HCT116 (cell line): ENCODE measurements at regions not wholly inside any gene's neighbourhood (a gene's known extent, or its start where the extent isn't known, plus 50 kb on each side); places are given as distances from the start of the nearest gene placed in this dataset.

Source experiments
- CTCF ChIP-seq, 3 experiments: fragments of 200-600 bp in 1 of 3; sonication (generic) in 1 of 3; IDR thresholded peaks in 2 of 3; conservative IDR thresholded peaks in 1 of 3; 2 replicates each; pipeline ENCODE4 v1.5.1; 2012 to 2017; ENCODE audit warnings: low read depth in 2 of 3, low read length in 2 of 3, antibody characterized with exemption in 1 of 3, borderline replicate concordance in 1 of 3, control low read depth in 1 of 3, mild to moderate bottlenecking in 1 of 3, mixed read lengths in 1 of 3, mixed run types in 1 of 3, moderate library complexity in 1 of 3; ENCODE audit not compliant: insufficient read depth in 1 of 3
- EZH2 ChIP-seq: fragments of 200-600 bp; sonication (generic); IDR thresholded peaks from 2 replicates; pipeline ENCODE4 v1.6.1; 2017; ENCODE audit warnings: antibody characterized with exemption, mixed run types
- POLR2AphosphoS5 ChIP-seq: IDR thresholded peaks from 2 replicates; pipeline ENCODE4 v1.6.1; 2011; ENCODE audit warnings: mild to moderate bottlenecking, low read depth, low read length, moderate library complexity
- YY1 ChIP-seq: IDR thresholded peaks from 2 replicates; pipeline ENCODE4 v1.6.1; 2011; ENCODE audit warnings: low read length, low read depth, moderate library complexity, mild to moderate bottlenecking; ENCODE audit not compliant: insufficient replicate concordance; ENCODE audit errors: extremely low read depth
- TF ChIP-seq, protein P1 (sequence below): IDR thresholded peaks from 2 replicates; pipeline ENCODE4 v1.6.1; 2012; ENCODE audit warnings: low read depth

GRCh38 chr6:104064876-104065275, 794.8 kb downstream of the HACE1 start:
- TF ChIP-seq, protein P1, sequence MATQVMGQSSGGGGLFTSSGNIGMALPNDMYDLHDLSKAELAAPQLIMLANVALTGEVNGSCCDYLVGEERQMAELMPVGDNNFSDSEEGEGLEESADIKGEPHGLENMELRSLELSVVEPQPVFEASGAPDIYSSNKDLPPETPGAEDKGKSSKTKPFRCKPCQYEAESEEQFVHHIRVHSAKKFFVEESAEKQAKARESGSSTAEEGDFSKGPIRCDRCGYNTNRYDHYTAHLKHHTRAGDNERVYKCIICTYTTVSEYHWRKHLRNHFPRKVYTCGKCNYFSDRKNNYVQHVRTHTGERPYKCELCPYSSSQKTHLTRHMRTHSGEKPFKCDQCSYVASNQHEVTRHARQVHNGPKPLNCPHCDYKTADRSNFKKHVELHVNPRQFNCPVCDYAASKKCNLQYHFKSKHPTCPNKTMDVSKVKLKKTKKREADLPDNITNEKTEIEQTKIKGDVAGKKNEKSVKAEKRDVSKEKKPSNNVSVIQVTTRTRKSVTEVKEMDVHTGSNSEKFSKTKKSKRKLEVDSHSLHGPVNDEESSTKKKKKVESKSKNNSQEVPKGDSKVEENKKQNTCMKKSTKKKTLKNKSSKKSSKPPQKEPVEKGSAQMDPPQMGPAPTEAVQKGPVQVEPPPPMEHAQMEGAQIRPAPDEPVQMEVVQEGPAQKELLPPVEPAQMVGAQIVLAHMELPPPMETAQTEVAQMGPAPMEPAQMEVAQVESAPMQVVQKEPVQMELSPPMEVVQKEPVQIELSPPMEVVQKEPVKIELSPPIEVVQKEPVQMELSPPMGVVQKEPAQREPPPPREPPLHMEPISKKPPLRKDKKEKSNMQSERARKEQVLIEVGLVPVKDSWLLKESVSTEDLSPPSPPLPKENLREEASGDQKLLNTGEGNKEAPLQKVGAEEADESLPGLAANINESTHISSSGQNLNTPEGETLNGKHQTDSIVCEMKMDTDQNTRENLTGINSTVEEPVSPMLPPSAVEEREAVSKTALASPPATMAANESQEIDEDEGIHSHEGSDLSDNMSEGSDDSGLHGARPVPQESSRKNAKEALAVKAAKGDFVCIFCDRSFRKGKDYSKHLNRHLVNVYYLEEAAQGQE: no peak
- no peak for TF ChIP-seq YY1
- TF ChIP-seq CTCF (IDR thresholded peaks at IDR 0.05 in 2 of 3, conservative IDR thresholded peaks at IDR 0.05 in 1 of 3; ENCODE audit: borderline replicate concordance in 1 of 3, insufficient read depth in 1 of 3, low read depth in 2 of 3, low read length in 2 of 3): no peak
- no peak for TF ChIP-seq POLR2AphosphoS5
- TF ChIP-seq EZH2: no peak
